IPS-18c (cell line): ENCODE measurements at regions not wholly inside any gene's neighbourhood (a gene's known extent, or its start where the extent isn't known, plus 50 kb on each side); places are given as distances from the start of the nearest gene placed in this dataset.
"Not testable (repeated sequence)": the region's sequence is repeated elsewhere in the genome, so short reads cannot be mapped to it uniquely, and the experiment has no call there.

ENCODE experiments used
- H3K4me3 ChIP-seq: 2 replicates; pipeline ENCODE4 v1.7.0; 2013; ENCODE audit warnings: low read depth, mild to moderate bottlenecking, low read length, moderate library complexity; ENCODE audit not compliant: insufficient read depth
- H3K9me3 ChIP-seq: one replicate; pipeline ENCODE4 v1.6.1; 2013; ENCODE audit warnings: mild to moderate bottlenecking, low read length, moderate library complexity; ENCODE audit not compliant: control insufficient read depth, insufficient read depth

GRCh38 chr10:5576780-5577624, 52.2 kb downstream of the CALML3 start:
- Histone ChIP-seq H3K9me3 (no peaks in the 10 kb centered on the region), H3K4me3 (no peak overlapping the region)

DNA sequence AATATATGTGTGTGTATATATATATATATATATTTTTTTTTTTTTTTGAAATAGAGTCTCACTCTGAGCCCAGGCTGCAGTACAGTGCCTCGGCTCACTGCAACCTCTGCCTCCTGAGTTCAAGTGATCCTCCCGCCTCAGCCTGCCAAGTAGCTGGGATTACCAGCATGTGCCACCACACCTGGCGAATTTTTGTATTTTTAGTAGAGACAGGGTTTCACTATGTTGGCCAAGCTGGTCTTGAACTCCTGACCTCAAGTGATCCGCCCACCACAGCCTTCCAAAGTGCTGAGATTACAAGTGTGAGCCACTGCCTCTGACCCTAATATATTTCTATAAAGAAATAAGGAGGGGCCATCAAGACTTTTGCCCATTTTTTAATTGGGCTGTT, 55.3 kb downstream of the CALML3 start:
- H3K4me3 ChIP-seq: not testable (repeated sequence)

GRCh38 chr10:5581670-5582566, 57.2 kb downstream of the CALML3 start:
- Histone ChIP-seq H3K9me3 (no peaks in the 10 kb centered on the region), H3K4me3 (no peak overlapping the region)

More for the DNA sequence above, 55.3 kb downstream of the CALML3 start:
- H3K9me3 ChIP-seq: not testable (repeated sequence)

DNA sequence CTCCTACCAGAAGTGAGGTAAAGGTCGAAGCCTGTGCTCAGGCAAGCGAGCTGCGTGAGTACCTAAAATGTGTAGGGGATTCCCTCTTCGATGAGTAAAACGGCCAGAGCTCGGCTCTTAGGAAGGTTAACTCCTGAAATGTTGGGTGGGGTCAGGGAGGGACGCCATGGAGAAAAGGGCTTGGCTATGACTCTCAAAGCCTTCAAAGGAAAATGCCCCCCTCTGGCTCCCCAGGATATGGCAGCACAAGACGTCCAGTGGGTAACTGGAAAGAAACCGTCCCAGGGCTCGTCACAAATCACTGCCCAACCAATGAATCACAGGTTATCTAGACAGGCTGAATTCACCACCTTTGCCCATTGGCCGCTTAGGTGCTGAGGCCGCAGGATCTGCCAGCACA, 58.0 kb downstream of the CALML3 start:
- Histone ChIP-seq H3K9me3 (no peaks in the 10 kb centered on the region), H3K4me3 (no peak overlapping the region)

DNA sequence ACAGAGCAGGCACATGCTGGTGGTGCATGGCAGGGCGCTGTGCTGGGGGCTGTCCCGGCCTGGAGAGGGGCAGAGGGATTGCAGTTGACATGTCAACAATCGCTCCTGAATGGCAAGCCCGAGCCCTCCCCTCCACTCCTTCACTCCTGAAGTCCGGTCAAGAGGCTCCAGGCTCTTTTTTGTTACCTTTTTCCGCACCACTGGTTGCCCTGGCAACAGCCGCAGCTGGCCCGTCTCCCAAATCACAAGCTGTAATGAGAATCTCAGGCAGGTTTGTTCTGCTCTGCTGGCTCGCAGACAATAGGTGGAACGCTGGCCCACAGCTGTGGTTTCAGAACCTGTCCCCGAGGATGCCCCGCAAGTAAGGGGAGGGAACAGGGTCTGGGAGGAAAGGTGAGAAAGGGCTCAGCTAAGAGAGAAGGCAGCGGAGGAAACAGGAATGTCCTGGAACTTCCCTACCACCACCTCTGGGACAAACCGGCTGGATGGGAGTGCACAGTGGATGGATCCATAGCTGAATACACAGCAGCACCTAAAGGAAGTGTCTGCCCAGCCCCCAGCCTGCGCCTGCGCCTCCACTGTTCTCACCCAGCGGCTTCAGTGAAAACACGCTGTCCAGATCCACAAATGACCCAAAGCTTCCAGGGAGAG, 58.9 kb downstream of the CALML3 start:
- H3K4me3 ChIP-seq: 0 out of 2 replicates have a peak overlapping the region, but pooled peaks have one; percentile 9
- no peaks in the 10 kb centered on the region for H3K9me3 ChIP-seq

DNA sequence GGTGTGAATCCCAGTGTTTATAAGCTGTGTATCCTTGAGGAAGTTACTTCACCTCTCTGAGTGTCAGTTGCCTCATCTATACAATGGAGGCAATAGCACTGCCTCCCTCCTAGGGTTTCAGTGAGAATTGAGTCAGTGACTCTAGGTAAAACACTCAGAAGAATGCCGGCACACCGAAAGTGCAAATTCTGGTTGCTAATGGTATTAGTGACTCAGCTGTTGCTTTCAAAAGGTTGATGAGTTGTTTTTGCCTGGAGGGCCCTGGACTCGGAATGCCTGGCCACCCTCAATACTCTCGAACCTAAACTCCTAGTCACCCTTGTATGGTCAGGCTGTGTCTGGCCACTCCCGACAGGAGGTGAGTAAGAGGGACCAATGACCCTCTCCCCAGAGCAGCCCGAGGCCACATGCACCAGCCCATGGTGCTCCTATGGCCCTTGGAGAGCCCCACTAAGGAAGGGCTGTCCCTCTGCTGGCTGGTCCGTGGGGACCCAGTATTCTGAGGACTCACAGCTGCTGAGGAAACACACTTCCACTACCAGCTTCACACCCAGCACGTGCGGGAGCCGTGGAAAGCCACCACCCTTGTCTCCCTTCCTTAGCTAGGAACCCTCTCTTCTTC, 60.2 kb downstream of the CALML3 start:
- no peaks in the 10 kb centered on the region for H3K9me3 ChIP-seq
- no peak overlapping the region for H3K4me3 ChIP-seq

DNA sequence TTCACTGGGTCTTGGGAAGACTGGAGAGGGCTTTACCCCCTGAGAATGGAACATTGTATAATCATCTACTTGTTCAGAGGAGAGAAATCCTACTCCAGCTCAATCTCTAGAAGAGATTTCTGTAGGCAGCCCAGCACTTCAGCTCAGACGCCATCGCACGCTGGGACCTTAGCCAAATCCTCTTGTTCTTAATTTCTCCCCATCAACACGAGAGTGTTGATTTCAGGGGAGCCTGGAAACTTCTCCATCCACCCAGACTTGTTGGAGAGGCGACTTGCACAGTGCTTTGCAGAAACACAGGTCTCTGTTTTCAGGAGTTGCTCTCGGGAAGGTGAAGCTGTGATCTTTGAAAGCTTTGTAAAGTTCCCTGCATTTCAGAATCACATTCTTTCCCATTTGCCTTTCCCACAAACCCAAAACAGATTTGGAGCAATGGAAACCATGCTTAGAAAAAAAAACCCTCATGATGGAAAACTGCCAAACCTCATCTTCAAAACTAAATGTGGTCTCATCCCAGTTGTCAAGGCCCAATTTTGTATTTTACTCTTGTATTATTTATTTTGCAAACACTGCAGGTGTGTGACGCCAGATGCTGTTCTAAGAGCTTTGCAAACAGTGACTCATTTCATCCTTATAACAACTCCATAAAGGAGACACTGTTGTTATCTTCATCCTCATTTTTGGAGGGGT, 60.9 kb downstream of the CALML3 start:
- H3K4me3 ChIP-seq: no peak overlapping the region
- H3K9me3 ChIP-seq: no peaks in the 10 kb centered on the region

GRCh38 chr10:5587151-5588079, 62.7 kb downstream of the CALML3 start:
- H3K4me3 ChIP-seq: no peak overlapping the region

GRCh38 chr10:5588080-5588453, 63.3 kb downstream of the CALML3 start:
- Histone ChIP-seq H3K4me3 (no peak overlapping the region), H3K9me3 (no peaks in the 10 kb centered on the region)

More at GRCh38 chr10:5587151-5588079, 62.7 kb downstream of the CALML3 start:
- no peaks in the 10 kb centered on the region for H3K9me3 ChIP-seq

- Histone ChIP-seq H3K4me3 (no peak overlapping the region), H3K9me3 (no peaks in the 10 kb centered on the region)
Measured at GRCh38 chr10:5588603-5589002, 63.8 kb downstream of the CALML3 start.
